Endodermal cell (in vitro differentiated cells): ENCODE measurements at regions not wholly inside any gene's neighbourhood (a gene's known extent, or its start where the extent isn't known, plus 50 kb on each side); places are given as distances from the start of the nearest gene placed in this dataset.

Source experiments
- DNase-seq: peaks from one replicate; pipeline ENCODE4 v3.0.0-alpha.2; 2017
- H3K27ac ChIP-seq: 2 replicates; pipeline ENCODE4 v1.5.1; 2013; ENCODE audit warnings: mild to moderate bottlenecking, low read depth, low read length, moderate library complexity
- H3K27me3 ChIP-seq: 2 replicates; pipeline ENCODE4 v1.6.1; 2013; ENCODE audit warnings: mild to moderate bottlenecking, low read length, moderate library complexity; ENCODE audit not compliant: insufficient read depth, control insufficient read depth, poor library complexity, severe bottlenecking
- H3K36me3 ChIP-seq: 2 replicates; pipeline ENCODE4 v1.7.0; 2013; ENCODE audit warnings: mild to moderate bottlenecking, low read length, moderate library complexity; ENCODE audit not compliant: control insufficient read depth, insufficient read depth
- H3K4me1 ChIP-seq: one replicate; pipeline ENCODE4 v1.7.0; 2013; ENCODE audit warnings: low read length; ENCODE audit not compliant: control insufficient read depth, insufficient read depth
- H3K4me3 ChIP-seq: 2 replicates; pipeline ENCODE4 v1.5.1; 2013; ENCODE audit warnings: mild to moderate bottlenecking, low read length, moderate library complexity
- H3K9ac ChIP-seq: 2 replicates; pipeline ENCODE4 v1.6.1; 2013; ENCODE audit warnings: mild to moderate bottlenecking, low read length, moderate library complexity; ENCODE audit not compliant: poor library complexity, severe bottlenecking; ENCODE audit errors: extremely low read depth
- H3K9me3 ChIP-seq: 2 replicates; pipeline ENCODE4 v1.6.1; 2013; ENCODE audit warnings: mild to moderate bottlenecking, low read length, moderate library complexity; ENCODE audit not compliant: control insufficient read depth
- H3K27ac Mint-ChIP-seq: 2 replicates; pipeline ENCODE4 v1.8.0; 2020; ENCODE audit warnings: mixed read lengths
- H3K27me3 Mint-ChIP-seq: 2 replicates; pipeline ENCODE4 v1.8.0; 2021; ENCODE audit warnings: mild to moderate bottlenecking, mixed read lengths; ENCODE audit not compliant: insufficient read depth
- H3K36me3 Mint-ChIP-seq: 2 replicates; pipeline ENCODE4 v1.8.0; 2020; ENCODE audit warnings: low read depth, mixed read lengths
- H3K4me1 Mint-ChIP-seq: 2 replicates; pipeline ENCODE4 v1.8.0; 2020; ENCODE audit warnings: mixed read lengths
- H3K4me3 Mint-ChIP-seq: 2 replicates; pipeline ENCODE4 v1.8.0; 2020; ENCODE audit warnings: mild to moderate bottlenecking, moderate library complexity, mixed read lengths
- H3K9me3 Mint-ChIP-seq: 2 replicates; pipeline ENCODE4 v1.8.0; 2020; ENCODE audit warnings: mild to moderate bottlenecking, mixed read lengths
- WGBS, 2 experiments: methylation state at CpG; one replicate each; pipeline versions ENCODE4 v1.1.5 to v1.1.7; 2013; ENCODE audit warnings: missing lambda C conversion rate in 2 of 2, mixed read lengths in 1 of 2; ENCODE audit not compliant: insufficient coverage in 1 of 2, insufficient read length in 1 of 2; 5-methylcytosine and 5-hydroxymethylcytosine counted together
- TF ChIP-seq, protein P1 (sequence below): fragments of 200-600 bp; sonication (generic); conservative IDR thresholded peaks from 2 replicates; pipeline ENCODE4 v1.5.0; 2021; ENCODE audit warnings: antibody characterized with exemption, mild to moderate bottlenecking

DNA sequence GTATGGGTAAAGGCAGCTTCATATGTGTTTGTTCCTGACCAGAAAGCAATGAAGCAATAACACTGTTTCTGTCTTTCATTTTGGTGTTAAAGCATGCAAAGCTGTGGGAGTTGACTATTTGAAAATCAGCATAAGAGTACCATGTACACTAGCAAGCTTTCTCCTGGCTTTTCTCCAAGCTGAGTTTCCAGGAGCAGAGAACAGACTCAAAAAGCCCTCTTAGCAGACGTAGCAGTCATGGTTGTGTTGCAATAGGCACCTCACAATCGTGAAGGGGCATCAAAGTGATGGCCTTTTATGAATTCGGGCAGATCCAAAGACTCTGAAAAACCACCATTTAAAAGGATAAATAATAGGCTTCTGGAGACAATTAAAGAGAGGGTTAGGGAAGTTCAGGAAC lies 159.7 kb downstream of the PTGER3 start:
- Mint-ChIP-seq H3K36me3 (no peaks in the 10 kb centered on the region), H3K4me1 (peaks cover 23% of the 10 kb centered on the region), H3K9me3 (no peaks in the 10 kb centered on the region), H3K27me3 (peaks cover 24% of the 10 kb centered on the region), H3K4me3 (no peak overlapping the region), H3K27ac (no peak overlapping the region)
- no peak for DNase-seq
- Histone ChIP-seq H3K27me3 (peaks cover 64% of the 10 kb centered on the region), H3K4me3 (no peak overlapping the region), H3K27ac (no peak overlapping the region), H3K4me1 (peaks cover 4% of the 10 kb centered on the region), H3K9me3 (no peaks in the 10 kb centered on the region), H3K9ac (no peak overlapping the region), H3K36me3 (no peaks in the 10 kb centered on the region)
- TF ChIP-seq, protein P1, sequence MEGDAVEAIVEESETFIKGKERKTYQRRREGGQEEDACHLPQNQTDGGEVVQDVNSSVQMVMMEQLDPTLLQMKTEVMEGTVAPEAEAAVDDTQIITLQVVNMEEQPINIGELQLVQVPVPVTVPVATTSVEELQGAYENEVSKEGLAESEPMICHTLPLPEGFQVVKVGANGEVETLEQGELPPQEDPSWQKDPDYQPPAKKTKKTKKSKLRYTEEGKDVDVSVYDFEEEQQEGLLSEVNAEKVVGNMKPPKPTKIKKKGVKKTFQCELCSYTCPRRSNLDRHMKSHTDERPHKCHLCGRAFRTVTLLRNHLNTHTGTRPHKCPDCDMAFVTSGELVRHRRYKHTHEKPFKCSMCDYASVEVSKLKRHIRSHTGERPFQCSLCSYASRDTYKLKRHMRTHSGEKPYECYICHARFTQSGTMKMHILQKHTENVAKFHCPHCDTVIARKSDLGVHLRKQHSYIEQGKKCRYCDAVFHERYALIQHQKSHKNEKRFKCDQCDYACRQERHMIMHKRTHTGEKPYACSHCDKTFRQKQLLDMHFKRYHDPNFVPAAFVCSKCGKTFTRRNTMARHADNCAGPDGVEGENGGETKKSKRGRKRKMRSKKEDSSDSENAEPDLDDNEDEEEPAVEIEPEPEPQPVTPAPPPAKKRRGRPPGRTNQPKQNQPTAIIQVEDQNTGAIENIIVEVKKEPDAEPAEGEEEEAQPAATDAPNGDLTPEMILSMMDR = no peak
- WGBS, 2 experiments = 83 to 100% methylated on average over 3 of the region's 3 CpGs

DNA sequence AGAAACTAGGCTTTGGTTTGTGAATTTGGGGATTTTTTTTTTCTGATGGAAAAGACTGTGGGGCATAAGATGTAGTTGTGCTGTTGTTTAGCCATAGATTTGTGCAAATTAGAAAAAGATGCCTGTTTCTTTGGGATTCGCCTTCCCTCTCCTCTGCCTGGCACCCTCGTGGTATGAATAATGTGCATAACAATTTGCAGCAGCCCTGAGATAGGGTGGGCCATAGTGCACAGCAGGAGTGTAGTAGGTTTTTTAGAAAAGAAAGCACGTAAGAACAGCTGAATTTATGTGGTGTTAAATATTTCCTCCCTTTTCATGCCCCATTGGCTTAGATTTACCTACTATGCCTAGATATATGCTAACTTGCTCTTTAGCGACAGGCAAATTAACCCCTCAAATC lies 158.9 kb downstream of the PTGER3 start:
- Mint-ChIP-seq H3K27ac (no peak overlapping the region), H3K36me3 (no peaks in the 10 kb centered on the region), H3K4me3 (no peak overlapping the region), H3K27me3 (peaks cover 24% of the 10 kb centered on the region), H3K4me1 (peaks cover 27% of the 10 kb centered on the region), H3K9me3 (no peaks in the 10 kb centered on the region)
- Histone ChIP-seq H3K27ac (no peak overlapping the region), H3K9ac (no peak overlapping the region), H3K4me1 (peaks cover 4% of the 10 kb centered on the region), H3K27me3 (peaks cover 69% of the 10 kb centered on the region), H3K9me3 (no peaks in the 10 kb centered on the region), H3K4me3 (no peak overlapping the region), H3K36me3 (no peaks in the 10 kb centered on the region)
- no peak for DNase-seq
- TF ChIP-seq, protein P1 = no peak
- WGBS, 2 experiments = 68 to 69% methylated on average over 2 to 4 of the region's 4 CpGs

DNA sequence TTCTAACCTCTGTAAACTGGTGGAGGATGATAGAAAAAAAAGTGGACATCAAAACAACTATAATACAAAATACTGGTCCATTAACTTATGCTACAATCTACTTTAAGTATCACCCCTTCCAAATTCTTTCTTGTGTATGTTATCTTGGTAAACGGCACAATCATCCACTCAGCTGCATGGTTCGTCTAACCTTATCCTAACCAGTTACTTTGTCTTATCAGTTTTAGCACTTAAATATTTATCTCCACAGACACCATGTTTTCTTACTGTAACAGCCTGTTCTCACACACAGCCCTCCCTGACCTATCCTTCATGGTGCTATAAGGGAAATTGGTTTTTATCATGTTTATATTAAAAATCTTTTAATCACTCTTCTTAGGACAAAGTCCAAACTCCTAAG lies 157.2 kb downstream of the PTGER3 start:
- Mint-ChIP-seq H3K36me3 (no peaks in the 10 kb centered on the region), H3K27me3 (peaks cover 19% of the 10 kb centered on the region), H3K27ac (no peak overlapping the region), H3K4me1 (peaks cover 38% of the 10 kb centered on the region), H3K9me3 (no peaks in the 10 kb centered on the region), H3K4me3 (no peak overlapping the region)
- TF ChIP-seq, protein P1 = no peak
- H3K4me1 ChIP-seq = peaks cover 12% of the 10 kb centered on the region
- DNase-seq = no peak
- peaks cover 54% of the 10 kb centered on the region for H3K27me3 ChIP-seq
- no peak overlapping the region for H3K27ac ChIP-seq
- no peaks in the 10 kb centered on the region for H3K9me3 ChIP-seq
- WGBS, 2 experiments = 40 to 56% methylated on average over 1 to 2 of the region's 2 CpGs
- H3K4me3 ChIP-seq = no peak overlapping the region
- no peak overlapping the region for H3K9ac ChIP-seq
- H3K36me3 ChIP-seq = no peaks in the 10 kb centered on the region
